ENCODE measurements at regions not wholly inside any gene's neighbourhood (a gene's known extent, or its start where the extent isn't known, plus 50 kb on each side); places are given as distances from the start of the nearest gene placed in this dataset.

DNA sequence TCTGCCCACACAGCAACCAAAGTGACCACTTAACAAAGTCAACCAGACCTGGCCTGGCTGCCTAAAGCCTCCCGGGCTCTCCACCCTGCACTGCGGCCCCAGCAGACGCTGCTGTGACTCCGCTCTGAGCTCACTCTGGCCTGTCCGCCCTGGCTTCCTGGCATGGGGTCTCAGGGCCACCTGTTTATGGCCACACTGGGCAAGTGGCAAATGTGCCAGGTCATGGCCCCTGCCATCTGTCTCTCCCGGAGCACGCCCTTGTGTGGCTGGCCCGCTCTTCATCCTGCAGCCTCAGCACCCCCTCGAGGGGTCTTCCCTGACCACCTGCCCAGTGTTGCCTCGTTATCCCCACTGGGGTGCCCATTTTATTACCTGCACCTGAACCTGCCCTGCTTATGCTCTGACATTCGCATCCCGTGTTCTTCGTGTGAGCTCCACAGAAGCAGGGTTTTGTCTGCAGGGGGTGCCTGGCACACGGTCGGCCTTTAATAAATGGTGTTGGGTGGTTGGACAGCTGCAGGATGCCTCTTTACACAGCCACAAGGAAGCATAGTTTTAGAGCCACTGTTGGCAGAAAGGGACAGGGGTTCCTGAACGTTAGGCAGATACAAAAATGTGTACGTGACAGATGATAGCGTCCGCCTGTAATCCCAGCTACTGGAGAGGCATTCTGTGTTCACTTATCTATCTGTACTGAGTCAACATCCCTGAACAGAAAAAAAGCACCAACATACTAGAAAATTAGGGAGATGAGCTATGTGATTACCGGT lies 785.6 kb downstream of the TBC1D22A start:
- no peaks in the 10 kb centered on the region for H3K79me2 ChIP-seq (ENCODE audit: control insufficient read depth, insufficient read depth, low read length)
- DNase-seq (no peak), ATAC-seq (ENCODE audit: low read depth) (no peak)
- Mint-ChIP-seq H3K4me1 (no peaks in the 10 kb centered on the region), H3K27ac (no peak overlapping the region), H3K4me3 (no peak overlapping the region), H3K27me3 (no peaks in the 10 kb centered on the region), H3K9me3 (ENCODE audit: insufficient read depth) (no peaks in the 10 kb centered on the region)
- no peak overlapping the region for H3K4me3 ChIP-seq (ENCODE audit: control extremely low read depth in 1 of 5, extremely low read depth in 1 of 5, insufficient read depth in 1 of 5, low read depth in 2 of 5, low read length in 4 of 5)
- H3K9me3 ChIP-seq (ENCODE audit: control extremely low read depth in 1 of 3, control insufficient read depth in 2 of 3, insufficient read depth in 1 of 3, low read length in 2 of 3), result peaks cover 0 to 22% (median 0%) of the 10 kb centered on the region in 3 donors
- no peak overlapping the region for H3K4me2 ChIP-seq (replicated peaks; ENCODE audit: low read depth, low read length, poor library complexity, severe bottlenecking)
- no peaks in the 10 kb centered on the region for H3K27me3 ChIP-seq (replicated peaks in 1 of 4; ENCODE audit: control extremely low read depth in 1 of 4, control insufficient read depth in 3 of 4, insufficient read depth in 4 of 4, low read length in 3 of 4)
- H2AFZ ChIP-seq (ENCODE audit: insufficient read depth, low read depth, low read length, poor library complexity, severe bottlenecking), result no peak overlapping the region
- TF ChIP-seq, protein P1, sequence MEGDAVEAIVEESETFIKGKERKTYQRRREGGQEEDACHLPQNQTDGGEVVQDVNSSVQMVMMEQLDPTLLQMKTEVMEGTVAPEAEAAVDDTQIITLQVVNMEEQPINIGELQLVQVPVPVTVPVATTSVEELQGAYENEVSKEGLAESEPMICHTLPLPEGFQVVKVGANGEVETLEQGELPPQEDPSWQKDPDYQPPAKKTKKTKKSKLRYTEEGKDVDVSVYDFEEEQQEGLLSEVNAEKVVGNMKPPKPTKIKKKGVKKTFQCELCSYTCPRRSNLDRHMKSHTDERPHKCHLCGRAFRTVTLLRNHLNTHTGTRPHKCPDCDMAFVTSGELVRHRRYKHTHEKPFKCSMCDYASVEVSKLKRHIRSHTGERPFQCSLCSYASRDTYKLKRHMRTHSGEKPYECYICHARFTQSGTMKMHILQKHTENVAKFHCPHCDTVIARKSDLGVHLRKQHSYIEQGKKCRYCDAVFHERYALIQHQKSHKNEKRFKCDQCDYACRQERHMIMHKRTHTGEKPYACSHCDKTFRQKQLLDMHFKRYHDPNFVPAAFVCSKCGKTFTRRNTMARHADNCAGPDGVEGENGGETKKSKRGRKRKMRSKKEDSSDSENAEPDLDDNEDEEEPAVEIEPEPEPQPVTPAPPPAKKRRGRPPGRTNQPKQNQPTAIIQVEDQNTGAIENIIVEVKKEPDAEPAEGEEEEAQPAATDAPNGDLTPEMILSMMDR (IDR thresholded peaks at IDR 0.05), result no peak
- TF ChIP-seq EZH2 (IDR thresholded peaks at IDR 0.05; ENCODE audit: borderline replicate concordance, insufficient read depth, low read depth, low read length, poor library complexity, severe bottlenecking), result no peak
- 87% methylated on average over 19 of the region's 20 CpGs for WGBS (ENCODE audit: insufficient coverage)
- no peaks in the 10 kb centered on the region for H3K36me3 ChIP-seq (replicated peaks in 1 of 2; ENCODE audit: control extremely low read depth in 1 of 2, control insufficient read depth in 1 of 2, extremely low read depth in 1 of 2, insufficient read depth in 2 of 2, low read length in 1 of 2)
- no peaks in the 10 kb centered on the region for H4K20me1 ChIP-seq (ENCODE audit: control insufficient read depth, insufficient read depth, low read length, poor library complexity, severe bottlenecking)
- POLR2A ChIA-PET, result no interaction called here
- H3K4me1 ChIP-seq (ENCODE audit: control insufficient read depth in 2 of 2, insufficient read depth in 2 of 2, low read length in 2 of 2), result no peaks in the 10 kb centered on the region
- CTCF ChIA-PET, result no interaction called here
- intact Hi-C loops (cut with micrococcal nuclease), result no loop called here
- no peak overlapping the region for H3K9ac ChIP-seq (ENCODE audit: low read length)
- H3K27ac ChIP-seq (ENCODE audit: low read length in 2 of 2), result no peak overlapping the region

DNA sequence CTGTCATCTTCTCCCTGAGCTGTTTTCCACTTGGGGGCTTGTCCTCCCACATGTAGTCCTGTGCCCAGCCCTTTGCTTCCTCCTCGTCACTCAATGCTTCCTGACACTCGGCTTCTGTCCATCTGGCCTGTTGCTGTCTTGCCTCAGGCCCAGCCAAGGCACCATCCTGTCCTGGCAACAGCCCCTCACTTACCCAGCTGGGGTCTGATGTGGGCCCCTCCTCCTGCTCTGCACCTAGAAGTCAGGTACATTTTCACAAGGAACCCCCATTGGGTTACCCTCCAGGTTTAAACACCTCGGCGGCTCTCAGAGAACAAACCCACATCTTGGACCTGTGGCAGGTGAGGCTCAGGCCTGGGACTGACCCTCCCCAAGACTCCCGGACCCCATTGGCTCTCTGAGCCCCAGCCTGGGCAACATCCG lies 784.8 kb downstream of the TBC1D22A start:
- intact Hi-C loops (cut with micrococcal nuclease), result no loop called here
- DNase-seq, result no peak
- no peak for ATAC-seq (ENCODE audit: low read depth)
- POLR2A ChIA-PET, result no interaction called here
- no peaks in the 10 kb centered on the region for H3K79me2 ChIP-seq (ENCODE audit: control insufficient read depth, insufficient read depth, low read length)
- H4K20me1 ChIP-seq (ENCODE audit: control insufficient read depth, insufficient read depth, low read length, poor library complexity, severe bottlenecking), result no peaks in the 10 kb centered on the region
- H3K9ac ChIP-seq (ENCODE audit: low read length), result no peak overlapping the region
- no peak overlapping the region for H3K27ac ChIP-seq (ENCODE audit: low read length in 2 of 2)
- no peak overlapping the region for H3K4me3 ChIP-seq (ENCODE audit: control extremely low read depth in 1 of 5, extremely low read depth in 1 of 5, insufficient read depth in 1 of 5, low read depth in 2 of 5, low read length in 4 of 5)
- no peak overlapping the region for H3K4me2 ChIP-seq (replicated peaks; ENCODE audit: low read depth, low read length, poor library complexity, severe bottlenecking)
- TF ChIP-seq, protein P1 (IDR thresholded peaks at IDR 0.05), result no peak
- no peak for TF ChIP-seq EZH2 (IDR thresholded peaks at IDR 0.05; ENCODE audit: borderline replicate concordance, insufficient read depth, low read depth, low read length, poor library complexity, severe bottlenecking)
- Mint-ChIP-seq H3K9me3 (ENCODE audit: insufficient read depth) (no peaks in the 10 kb centered on the region), H3K27me3 (no peaks in the 10 kb centered on the region), H3K4me3 (no peak overlapping the region), H3K4me1 (no peaks in the 10 kb centered on the region), H3K27ac (no peak overlapping the region)
- no peaks in the 10 kb centered on the region for H3K4me1 ChIP-seq (ENCODE audit: control insufficient read depth in 2 of 2, insufficient read depth in 2 of 2, low read length in 2 of 2)
- H3K9me3 ChIP-seq (ENCODE audit: control extremely low read depth in 1 of 3, control insufficient read depth in 2 of 3, insufficient read depth in 1 of 3, low read length in 2 of 3), result peaks cover 0 to 22% (median 0%) of the 10 kb centered on the region in 3 donors
- H2AFZ ChIP-seq (ENCODE audit: insufficient read depth, low read depth, low read length, poor library complexity, severe bottlenecking), result no peak overlapping the region
- CTCF ChIA-PET, result no interaction called here
- no peaks in the 10 kb centered on the region for H3K27me3 ChIP-seq (replicated peaks in 1 of 4; ENCODE audit: control extremely low read depth in 1 of 4, control insufficient read depth in 3 of 4, insufficient read depth in 4 of 4, low read length in 3 of 4)
- WGBS (ENCODE audit: insufficient coverage), result 47% methylated on average over 4 of the region's 6 CpGs
- no peaks in the 10 kb centered on the region for H3K36me3 ChIP-seq (replicated peaks in 1 of 2; ENCODE audit: control extremely low read depth in 1 of 2, control insufficient read depth in 1 of 2, extremely low read depth in 1 of 2, insufficient read depth in 2 of 2, low read length in 1 of 2)
